HG02852 (cell line): ENCODE measurements at regions not wholly inside any gene's neighbourhood (a gene's known extent, or its start where the extent isn't known, plus 50 kb on each side); places are given as distances from the start of the nearest gene placed in this dataset.
"Not testable (repeated sequence)": the region's sequence is repeated elsewhere in the genome, so short reads cannot be mapped to it uniquely, and the experiment has no call there.

ENCODE experiments used
- ATAC-seq: cut with Tn5 transposase; IDR thresholded peaks from one replicate; pipeline ENCODE4 v1.9.1; 2021; ENCODE audit warnings: mild to moderate bottlenecking, moderate library complexity; ENCODE audit not compliant: unreplicated experiment

DNA sequence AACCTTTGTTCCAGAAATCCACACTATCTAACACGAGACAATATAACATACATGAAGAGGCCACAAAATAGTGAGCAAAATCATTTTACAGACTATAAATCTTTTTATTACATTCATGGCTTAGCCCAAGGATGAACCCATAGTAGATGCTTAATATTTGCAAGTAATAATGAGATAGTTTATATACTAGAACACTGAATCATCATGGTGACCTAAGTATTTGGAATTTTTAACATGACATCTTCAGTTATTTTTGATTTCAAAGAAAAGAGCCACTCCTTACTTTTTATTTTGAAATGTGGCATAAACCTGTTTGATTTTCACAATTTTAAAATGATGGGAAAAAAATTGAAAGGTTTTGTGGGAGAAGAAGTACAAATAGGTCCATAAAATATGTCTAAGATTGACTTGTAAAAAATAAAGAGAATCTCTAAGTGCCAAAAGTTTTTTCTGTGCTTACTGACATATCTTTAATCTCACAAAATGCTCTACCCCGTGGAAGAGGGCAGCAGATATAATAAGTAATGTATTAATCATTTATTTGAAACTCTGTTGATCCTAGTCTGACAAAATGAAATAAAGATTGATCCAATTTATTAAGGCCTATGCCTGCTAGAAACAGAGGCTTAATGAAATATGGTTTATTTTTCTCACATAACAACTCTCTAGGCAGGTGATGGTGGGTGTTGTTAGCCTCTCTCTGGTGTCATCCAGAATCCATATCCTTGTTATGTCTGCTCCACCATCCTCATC is 224.5 kb upstream of the CENPE start:
- ATAC-seq: no peak

- no peak for ATAC-seq
Observed at GRCh38 chr4:103415801-103416200, 217.7 kb upstream of the CENPE start.

GRCh38 chr4:103412646-103413045 is 214.5 kb upstream of the CENPE start:
- not testable (repeated sequence) for ATAC-seq

DNA sequence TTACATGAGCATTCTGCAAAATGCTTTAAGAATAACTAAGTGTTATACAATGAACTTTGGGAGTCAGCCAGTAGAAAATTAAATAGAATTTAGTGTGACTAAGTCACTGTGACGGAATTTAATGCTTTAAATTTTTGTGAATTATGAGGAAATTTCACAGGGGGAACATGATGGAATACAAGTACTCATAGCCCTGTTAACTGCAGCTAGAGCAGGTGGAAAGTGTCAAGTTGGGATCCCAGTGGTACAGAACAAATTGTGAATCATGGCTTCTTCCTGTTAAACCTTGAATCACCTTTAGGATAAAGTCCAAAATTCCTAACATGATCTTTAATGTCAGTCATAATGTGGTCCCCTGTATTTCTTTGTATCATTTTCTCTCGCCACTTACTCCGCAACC is 212.2 kb upstream of the CENPE start:
- no peak for ATAC-seq

GRCh38 chr4:103405415-103405814 is 207.3 kb upstream of the CENPE start:
- ATAC-seq: peak; percentile 50

DNA sequence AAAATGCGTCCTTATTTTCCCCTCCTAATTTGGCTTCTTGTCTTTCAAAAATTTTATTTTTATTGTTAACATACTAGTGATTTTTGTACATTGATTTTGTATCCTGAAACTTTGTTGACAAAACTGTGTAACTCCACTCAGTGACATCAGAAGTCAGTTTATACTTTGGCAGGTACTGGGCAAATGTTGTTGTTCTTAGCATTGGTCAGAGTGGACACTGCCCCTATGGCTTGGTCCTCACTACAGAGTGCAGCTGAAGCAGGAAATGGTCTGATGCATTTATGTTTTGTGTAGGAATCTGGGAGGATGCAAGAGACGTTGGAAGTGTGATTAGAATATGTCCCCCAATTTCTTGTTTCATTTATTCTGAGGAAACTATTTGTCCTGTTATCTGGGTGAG is 205.5 kb upstream of the CENPE start:
- no peak for ATAC-seq

GRCh38 chr4:103402198-103402597 is 204.1 kb upstream of the CENPE start:
- ATAC-seq: no peak

- ATAC-seq: peak; percentile 79
Observed at GRCh38 chr4:103400405-103400804, 202.3 kb upstream of the CENPE start.

- ATAC-seq: no peak
Observed at GRCh38 chr4:103397541-103397940, 199.4 kb upstream of the CENPE start.

- ATAC-seq: not testable (repeated sequence)
Observed at GRCh38 chr4:103387508-103388011, 189.4 kb upstream of the CENPE start.

DNA sequence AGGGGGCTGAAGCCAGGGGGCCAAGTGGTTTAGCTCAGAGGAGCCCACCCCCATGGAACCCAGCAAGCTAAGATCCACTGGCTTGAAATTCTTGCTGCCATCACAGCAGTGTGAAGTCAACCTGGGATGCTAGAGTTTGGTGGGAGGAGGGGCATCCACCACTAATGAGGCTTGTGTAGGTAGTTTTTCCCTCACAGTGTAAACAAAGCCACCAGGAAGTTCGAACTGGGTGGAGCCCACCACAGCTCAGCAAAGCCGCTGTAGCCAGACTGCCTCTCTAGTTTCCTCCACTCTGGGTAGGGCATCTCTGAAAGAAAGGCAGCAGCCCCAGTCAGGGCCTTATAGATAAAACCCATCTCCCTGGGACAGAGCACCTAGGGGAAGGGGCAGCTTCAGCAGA is 187.4 kb upstream of the CENPE start:
- not testable (repeated sequence) for ATAC-seq

- no peak for ATAC-seq
Observed at GRCh38 chr4:103375278-103375677, 177.1 kb upstream of the CENPE start.

DNA sequence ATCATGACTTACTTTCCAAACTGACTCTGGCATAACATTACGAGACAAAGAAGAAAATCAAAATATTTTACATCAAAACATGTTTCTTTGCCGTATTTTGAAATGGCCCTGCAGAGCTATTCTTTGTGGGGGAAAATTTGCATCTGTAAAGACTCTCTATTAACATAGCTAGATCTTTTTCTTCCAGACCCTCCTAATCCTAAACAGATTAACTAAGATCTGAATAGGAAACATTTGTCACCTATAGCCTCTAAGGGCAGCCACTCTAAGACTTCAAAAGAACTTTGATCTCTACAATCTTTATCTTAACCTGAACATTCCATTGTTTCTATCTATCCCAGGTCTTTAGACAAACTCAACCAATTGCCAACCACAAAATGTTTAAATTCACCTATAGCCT is 176.6 kb upstream of the CENPE start:
- ATAC-seq: no peak

DNA sequence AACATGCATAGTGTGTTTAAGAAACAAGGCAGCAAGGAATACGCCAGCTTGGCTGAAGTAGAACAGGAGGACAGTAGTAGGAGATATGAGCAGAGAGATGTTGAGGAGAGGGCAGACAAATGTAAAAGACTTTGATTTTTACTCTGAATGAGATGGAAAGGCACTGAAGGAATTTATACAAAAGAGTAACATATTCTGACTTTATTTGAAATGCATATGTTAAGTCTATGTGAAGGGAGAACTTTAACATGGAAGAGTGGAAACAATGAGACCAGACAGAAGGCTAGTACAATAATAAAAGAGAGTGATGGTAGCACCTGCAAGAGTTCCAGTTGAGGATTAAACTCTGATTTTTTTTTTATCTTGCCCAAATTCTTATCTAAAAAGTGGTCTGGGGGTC is 176.2 kb upstream of the CENPE start:
- ATAC-seq: no peak

DNA sequence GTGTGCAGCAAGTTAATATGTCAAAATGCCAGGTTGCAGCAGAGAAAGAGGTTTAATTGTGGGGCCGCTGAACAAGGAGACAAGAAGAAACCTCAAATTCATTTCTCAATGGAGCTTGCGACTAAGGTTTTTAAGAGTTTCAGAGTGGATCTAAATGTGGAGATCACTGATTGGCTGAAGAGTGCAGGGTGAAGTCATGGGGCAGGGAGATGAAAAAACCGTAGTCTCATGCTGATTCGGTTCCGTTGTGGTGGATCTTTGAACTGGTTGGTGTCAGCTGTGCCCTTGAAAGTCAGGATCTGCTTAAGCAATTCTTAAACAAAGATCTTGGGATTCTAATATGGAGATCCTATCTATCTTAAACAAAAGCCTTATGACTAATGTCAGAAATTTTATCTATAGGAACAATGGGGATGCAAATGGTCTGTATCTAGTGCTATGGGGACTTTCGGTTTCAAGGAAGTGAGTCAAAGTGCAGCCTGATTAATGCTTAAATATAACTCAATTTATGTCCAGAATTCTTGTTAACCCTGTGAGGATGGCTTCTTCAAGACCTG is 173.9 kb upstream of the CENPE start:
- ATAC-seq: no peak

GRCh38 chr4:103370336-103370735 is 172.2 kb upstream of the CENPE start:
- ATAC-seq: no peak

- no peak for ATAC-seq
Observed at GRCh38 chr4:103365285-103365684, 167.1 kb upstream of the CENPE start.

- no peak for ATAC-seq
Observed at GRCh38 chr4:103364083-103364482, 165.9 kb upstream of the CENPE start.

GRCh38 chr4:103361926-103362325 is 163.8 kb upstream of the CENPE start:
- no peak for ATAC-seq

- ATAC-seq: no peak
Observed at GRCh38 chr4:103359900-103360299, 161.8 kb upstream of the CENPE start.

GRCh38 chr4:103354006-103354405 is 155.9 kb upstream of the CENPE start:
- no peak for ATAC-seq

DNA sequence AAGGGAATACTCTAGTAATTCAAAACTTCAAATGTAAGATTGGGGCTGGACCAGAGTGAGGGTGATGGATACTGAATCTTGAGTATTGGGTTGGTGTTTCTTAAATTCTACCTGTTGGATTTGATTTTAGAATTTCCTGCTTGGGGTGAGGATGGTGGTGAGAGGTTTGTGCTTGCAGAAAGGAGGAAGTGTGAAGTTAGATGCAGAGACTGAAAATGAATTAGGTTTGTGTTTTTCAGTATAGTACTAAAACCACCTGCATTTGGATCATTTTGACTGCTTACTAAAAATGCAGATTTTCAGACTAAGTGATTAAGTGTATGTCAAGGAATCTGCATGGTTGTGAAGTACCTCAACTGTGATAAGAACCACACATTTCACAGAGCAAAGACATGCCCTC is 131.5 kb upstream of the CENPE start:
- ATAC-seq: no peak

DNA sequence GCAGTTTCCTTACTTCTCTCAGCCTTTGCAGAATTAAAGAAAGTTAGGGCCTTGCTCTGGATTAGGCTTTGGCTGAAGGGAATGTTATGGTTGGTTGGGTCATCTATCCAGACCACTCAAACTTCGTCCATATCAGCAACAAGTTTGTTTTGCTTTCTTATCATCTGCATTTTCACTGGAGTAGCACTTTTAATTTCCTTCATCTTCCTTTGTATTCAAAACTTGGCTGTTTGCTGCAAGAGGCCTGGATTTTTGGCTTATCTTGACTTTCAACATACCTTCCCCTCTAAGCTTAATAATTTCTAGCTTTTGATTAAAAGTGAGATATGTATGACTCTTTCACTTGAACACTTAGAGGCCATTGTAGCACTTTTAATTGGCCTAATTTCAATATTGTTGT is 126.7 kb upstream of the CENPE start:
- ATAC-seq: no peak
